Endodermal cell (in vitro differentiated cells): ENCODE measurements at regions not wholly inside any gene's neighbourhood (a gene's known extent, or its start where the extent isn't known, plus 50 kb on each side); places are given as distances from the start of the nearest gene placed in this dataset.

Source experiments
- DNase-seq: peaks from one replicate; pipeline ENCODE4 v3.0.0-alpha.2; 2017
- H3K27ac ChIP-seq: 2 replicates; pipeline ENCODE4 v1.5.1; 2013; ENCODE audit warnings: mild to moderate bottlenecking, low read depth, low read length, moderate library complexity
- H3K27me3 ChIP-seq: 2 replicates; pipeline ENCODE4 v1.6.1; 2013; ENCODE audit warnings: mild to moderate bottlenecking, low read length, moderate library complexity; ENCODE audit not compliant: insufficient read depth, control insufficient read depth, poor library complexity, severe bottlenecking
- H3K36me3 ChIP-seq: 2 replicates; pipeline ENCODE4 v1.7.0; 2013; ENCODE audit warnings: mild to moderate bottlenecking, low read length, moderate library complexity; ENCODE audit not compliant: control insufficient read depth, insufficient read depth
- H3K4me1 ChIP-seq: one replicate; pipeline ENCODE4 v1.7.0; 2013; ENCODE audit warnings: low read length; ENCODE audit not compliant: control insufficient read depth, insufficient read depth
- H3K4me3 ChIP-seq: 2 replicates; pipeline ENCODE4 v1.5.1; 2013; ENCODE audit warnings: mild to moderate bottlenecking, low read length, moderate library complexity
- H3K9ac ChIP-seq: 2 replicates; pipeline ENCODE4 v1.6.1; 2013; ENCODE audit warnings: mild to moderate bottlenecking, low read length, moderate library complexity; ENCODE audit not compliant: poor library complexity, severe bottlenecking; ENCODE audit errors: extremely low read depth
- H3K9me3 ChIP-seq: 2 replicates; pipeline ENCODE4 v1.6.1; 2013; ENCODE audit warnings: mild to moderate bottlenecking, low read length, moderate library complexity; ENCODE audit not compliant: control insufficient read depth
- H3K27ac Mint-ChIP-seq: 2 replicates; pipeline ENCODE4 v1.8.0; 2020; ENCODE audit warnings: mixed read lengths
- H3K27me3 Mint-ChIP-seq: 2 replicates; pipeline ENCODE4 v1.8.0; 2021; ENCODE audit warnings: mild to moderate bottlenecking, mixed read lengths; ENCODE audit not compliant: insufficient read depth
- H3K36me3 Mint-ChIP-seq: 2 replicates; pipeline ENCODE4 v1.8.0; 2020; ENCODE audit warnings: low read depth, mixed read lengths
- H3K4me1 Mint-ChIP-seq: 2 replicates; pipeline ENCODE4 v1.8.0; 2020; ENCODE audit warnings: mixed read lengths
- H3K4me3 Mint-ChIP-seq: 2 replicates; pipeline ENCODE4 v1.8.0; 2020; ENCODE audit warnings: mild to moderate bottlenecking, moderate library complexity, mixed read lengths
- H3K9me3 Mint-ChIP-seq: 2 replicates; pipeline ENCODE4 v1.8.0; 2020; ENCODE audit warnings: mild to moderate bottlenecking, mixed read lengths
- whole genome bisulfite sequencing, 2 experiments: methylation state at CpG; one replicate each; pipeline versions ENCODE4 v1.1.5 to v1.1.7; 2013; ENCODE audit warnings: missing lambda C conversion rate in 2 of 2, mixed read lengths in 1 of 2; ENCODE audit not compliant: insufficient coverage in 1 of 2, insufficient read length in 1 of 2; 5-methylcytosine and 5-hydroxymethylcytosine counted together
- TF ChIP-seq, protein P1 (sequence below): fragments of 200-600 bp; sonication (generic); conservative IDR thresholded peaks from 2 replicates; pipeline ENCODE4 v1.5.0; 2021; ENCODE audit warnings: antibody characterized with exemption, mild to moderate bottlenecking

DNA sequence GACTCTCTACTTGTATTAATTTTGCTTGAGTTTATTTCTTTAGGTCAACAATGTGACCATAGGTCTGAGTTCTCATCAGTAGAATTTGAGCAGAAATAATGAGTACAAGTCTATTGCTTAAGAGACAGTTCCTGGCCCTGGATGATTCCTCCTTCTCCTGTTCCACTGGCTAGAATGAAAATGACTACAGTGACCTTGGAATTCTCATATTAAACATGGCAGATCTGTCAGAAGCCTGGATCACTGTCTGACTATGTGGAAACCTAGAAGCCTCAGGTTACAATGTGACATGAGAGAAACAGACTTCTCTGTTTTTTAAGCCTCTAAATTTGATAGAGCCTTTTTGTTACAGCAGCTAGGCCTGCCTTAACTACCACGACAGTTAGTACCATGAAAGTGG lies 82.9 kb upstream of the MED14 start:
- no peaks in the 10 kb centered on the region for H3K36me3 ChIP-seq
- H3K9ac ChIP-seq, result no peak overlapping the region
- H3K27ac ChIP-seq, result no peak overlapping the region
- Mint-ChIP-seq H3K27me3 (no peaks in the 10 kb centered on the region), H3K4me3 (no peak overlapping the region), H3K27ac (no peak overlapping the region), H3K36me3 (no peaks in the 10 kb centered on the region), H3K9me3 (peaks cover 71% of the 10 kb centered on the region), H3K4me1 (no peaks in the 10 kb centered on the region)
- no peaks in the 10 kb centered on the region for H3K4me1 ChIP-seq
- no peaks in the 10 kb centered on the region for H3K9me3 ChIP-seq
- no peak overlapping the region for H3K4me3 ChIP-seq
- WGBS, 2 experiments, result 100% methylated on average over 1 of the region's 1 CpG; no CpG with 5 or more reads in 1 of the 2 experiments
- TF ChIP-seq, protein P1, sequence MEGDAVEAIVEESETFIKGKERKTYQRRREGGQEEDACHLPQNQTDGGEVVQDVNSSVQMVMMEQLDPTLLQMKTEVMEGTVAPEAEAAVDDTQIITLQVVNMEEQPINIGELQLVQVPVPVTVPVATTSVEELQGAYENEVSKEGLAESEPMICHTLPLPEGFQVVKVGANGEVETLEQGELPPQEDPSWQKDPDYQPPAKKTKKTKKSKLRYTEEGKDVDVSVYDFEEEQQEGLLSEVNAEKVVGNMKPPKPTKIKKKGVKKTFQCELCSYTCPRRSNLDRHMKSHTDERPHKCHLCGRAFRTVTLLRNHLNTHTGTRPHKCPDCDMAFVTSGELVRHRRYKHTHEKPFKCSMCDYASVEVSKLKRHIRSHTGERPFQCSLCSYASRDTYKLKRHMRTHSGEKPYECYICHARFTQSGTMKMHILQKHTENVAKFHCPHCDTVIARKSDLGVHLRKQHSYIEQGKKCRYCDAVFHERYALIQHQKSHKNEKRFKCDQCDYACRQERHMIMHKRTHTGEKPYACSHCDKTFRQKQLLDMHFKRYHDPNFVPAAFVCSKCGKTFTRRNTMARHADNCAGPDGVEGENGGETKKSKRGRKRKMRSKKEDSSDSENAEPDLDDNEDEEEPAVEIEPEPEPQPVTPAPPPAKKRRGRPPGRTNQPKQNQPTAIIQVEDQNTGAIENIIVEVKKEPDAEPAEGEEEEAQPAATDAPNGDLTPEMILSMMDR, result no peak
- no peak for DNase-seq
- no peaks in the 10 kb centered on the region for H3K27me3 ChIP-seq

DNA sequence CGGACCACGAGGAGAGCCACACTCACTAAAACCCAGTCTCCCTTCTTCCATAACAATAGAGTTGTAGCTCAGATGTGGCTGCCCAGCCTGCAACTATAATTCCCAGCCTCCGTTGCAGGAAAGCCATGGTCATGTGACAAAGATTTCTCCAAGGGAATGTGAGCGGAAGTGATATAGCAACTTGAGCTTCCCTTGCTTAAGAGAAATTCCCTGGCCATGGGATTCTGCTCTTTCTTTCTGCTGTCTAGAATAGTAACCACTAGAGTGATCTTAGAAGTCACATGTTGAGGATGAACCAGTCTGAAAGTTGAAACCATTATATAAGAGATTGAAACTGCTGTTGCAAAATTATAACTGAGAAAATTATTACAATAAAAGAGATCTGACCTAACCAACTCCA lies 86.4 kb upstream of the MED14 start:
- H3K4me1 ChIP-seq, result no peaks in the 10 kb centered on the region
- Mint-ChIP-seq H3K27ac (no peak overlapping the region), H3K36me3 (peaks cover 3% of the 10 kb centered on the region), H3K27me3 (no peaks in the 10 kb centered on the region), H3K4me3 (no peak overlapping the region), H3K4me1 (no peaks in the 10 kb centered on the region), H3K9me3 (peaks cover 67% of the 10 kb centered on the region)
- DNase-seq, result no peak
- H3K27ac ChIP-seq, result no peak overlapping the region
- TF ChIP-seq, protein P1, result no peak
- H3K9me3 ChIP-seq, result no peaks in the 10 kb centered on the region
- no peaks in the 10 kb centered on the region for H3K27me3 ChIP-seq
- WGBS, 2 experiments, result 89 to 90% methylated on average over 2 to 4 of the region's 4 CpGs
- H3K4me3 ChIP-seq, result no peak overlapping the region
- no peaks in the 10 kb centered on the region for H3K36me3 ChIP-seq
- H3K9ac ChIP-seq, result no peak overlapping the region

DNA sequence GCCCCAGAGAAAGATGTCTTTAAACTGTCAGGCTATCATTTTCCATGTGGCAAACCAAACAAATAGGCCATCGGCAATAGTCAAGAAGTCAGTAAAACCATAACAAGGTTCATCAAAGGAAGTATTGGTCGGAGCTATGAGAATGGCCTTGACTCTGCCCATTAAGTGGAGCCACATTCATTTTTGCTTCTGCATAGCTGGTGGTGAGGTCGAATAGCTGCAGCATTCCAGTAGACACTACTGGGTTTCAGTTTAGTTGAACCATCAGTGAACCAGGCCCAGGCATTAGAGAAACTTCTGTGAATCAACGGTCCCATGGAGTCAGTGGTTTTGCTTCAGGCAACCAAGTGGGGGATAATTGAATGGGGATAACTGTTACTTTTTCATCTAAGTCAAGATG lies 92.0 kb upstream of the MED14 start:
- Mint-ChIP-seq H3K4me1 (no peaks in the 10 kb centered on the region), H3K27me3 (no peaks in the 10 kb centered on the region), H3K27ac (no peak overlapping the region), H3K9me3 (peaks cover 35% of the 10 kb centered on the region), H3K4me3 (no peak overlapping the region), H3K36me3 (peaks cover 3% of the 10 kb centered on the region)
- no peak overlapping the region for H3K9ac ChIP-seq
- H3K27ac ChIP-seq, result no peak overlapping the region
- no peaks in the 10 kb centered on the region for H3K27me3 ChIP-seq
- no peaks in the 10 kb centered on the region for H3K4me1 ChIP-seq
- DNase-seq, result no peak
- no peaks in the 10 kb centered on the region for H3K36me3 ChIP-seq
- TF ChIP-seq, protein P1, result no peak
- WGBS, 2 experiments, result 88 to 100% methylated on average over 2 to 4 of the region's 4 CpGs
- H3K4me3 ChIP-seq, result no peak overlapping the region
- no peaks in the 10 kb centered on the region for H3K9me3 ChIP-seq
